Stimulated activated naive CD4-positive, alpha-beta T cell (primary cell): ENCODE measurements at regions not wholly inside any gene's neighbourhood (a gene's known extent, or its start where the extent isn't known, plus 50 kb on each side); places are given as distances from the start of the nearest gene placed in this dataset.

Source experiments
- DNase-seq, 6 experiments: peaks; one replicate each; lab custom pipeline; 2025; lab: John Stamatoyannopoulos, UW

DNA sequence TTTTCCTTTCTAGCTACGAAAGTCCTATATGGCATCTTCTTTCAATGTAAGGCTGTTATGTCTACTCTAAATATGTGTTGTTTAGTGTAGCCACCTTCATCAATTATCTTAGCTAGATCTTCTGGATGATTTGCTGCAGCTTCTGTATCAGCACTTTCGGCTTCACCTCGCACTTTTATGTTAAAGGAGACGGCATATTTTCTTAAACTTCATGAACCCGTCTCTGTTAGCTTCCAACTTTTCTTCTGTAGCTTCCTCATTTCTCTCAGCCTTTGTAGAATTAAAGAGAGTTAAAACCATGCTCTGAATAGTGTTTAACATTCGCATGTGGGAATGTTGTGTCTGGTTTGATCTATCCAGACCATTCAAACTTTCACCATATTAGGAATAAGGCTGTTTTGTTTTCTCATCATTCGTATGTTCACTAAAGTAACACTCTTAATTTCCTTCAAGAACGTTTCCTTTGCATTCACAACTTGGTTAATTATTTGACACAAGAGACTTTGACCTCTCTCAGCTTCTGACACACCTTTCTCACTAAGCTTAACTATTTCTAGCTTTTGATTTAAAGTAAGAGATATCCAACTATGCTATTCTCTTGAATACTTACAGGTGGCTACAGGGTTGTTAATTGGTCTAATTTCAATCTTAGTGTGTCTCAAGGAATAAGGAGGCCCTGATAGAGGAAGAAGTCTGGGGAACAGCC lies 476.8 kb downstream of the GABRG1 start:
- no peak for DNase-seq

DNA sequence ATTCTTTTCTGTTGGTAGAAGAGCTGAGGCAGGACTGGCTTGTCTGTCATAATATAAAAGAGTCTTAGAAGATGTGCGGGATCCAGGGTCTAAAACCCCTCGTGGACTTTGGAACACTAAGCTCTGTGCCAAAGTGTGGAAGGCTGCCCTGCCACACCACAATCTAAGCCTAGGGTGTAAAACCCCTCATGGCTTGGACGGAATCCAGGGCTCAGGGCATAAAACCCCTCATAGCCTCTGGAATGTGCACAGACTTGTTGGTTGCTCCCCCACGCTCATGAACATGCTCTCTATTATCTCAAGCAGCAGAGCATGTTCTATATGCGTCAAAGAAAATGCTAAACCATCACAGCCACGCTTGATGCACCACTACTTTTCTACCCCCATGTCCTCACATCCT lies 483.6 kb downstream of the GABRG1 start:
- no peak for DNase-seq

DNA sequence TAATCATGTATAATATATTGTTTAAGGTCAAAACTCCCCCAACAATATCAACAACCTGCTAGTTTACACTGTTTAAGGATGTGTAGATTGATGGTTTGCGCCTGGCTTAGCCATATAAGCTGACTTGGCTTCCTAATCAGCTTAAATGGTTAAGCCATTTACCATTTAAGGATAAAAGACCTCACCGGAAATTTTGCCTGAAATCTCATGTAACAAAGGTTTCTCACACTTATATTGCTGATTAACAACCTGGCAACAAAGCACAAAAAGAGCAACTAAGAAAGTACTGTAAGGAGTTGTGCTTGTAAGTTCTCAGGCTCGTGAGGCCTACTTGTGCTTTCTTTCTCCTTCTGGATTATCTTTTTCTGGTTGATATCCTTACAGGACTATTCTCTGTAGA lies 485.2 kb downstream of the GABRG1 start:
- DNase-seq: no peak

DNA sequence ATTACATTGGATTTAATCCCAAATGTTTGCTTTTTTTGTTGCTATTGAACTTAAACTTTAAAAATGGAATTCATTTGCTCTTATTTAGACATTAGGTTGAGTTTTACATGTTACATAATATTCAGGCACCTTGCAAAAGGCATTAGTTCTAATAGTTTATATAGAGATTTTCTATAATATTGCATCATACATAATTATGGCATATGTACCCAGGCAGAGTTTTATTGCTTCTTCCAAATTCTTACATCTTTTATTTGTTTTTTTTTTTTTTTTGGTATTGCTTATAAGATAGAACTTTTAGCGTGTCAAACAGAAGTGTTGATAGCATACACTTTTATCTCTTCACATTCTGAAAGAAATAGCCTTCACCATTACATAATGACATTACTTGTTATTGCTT lies 487.7 kb downstream of the GABRG1 start:
- DNase-seq: no peak

DNA sequence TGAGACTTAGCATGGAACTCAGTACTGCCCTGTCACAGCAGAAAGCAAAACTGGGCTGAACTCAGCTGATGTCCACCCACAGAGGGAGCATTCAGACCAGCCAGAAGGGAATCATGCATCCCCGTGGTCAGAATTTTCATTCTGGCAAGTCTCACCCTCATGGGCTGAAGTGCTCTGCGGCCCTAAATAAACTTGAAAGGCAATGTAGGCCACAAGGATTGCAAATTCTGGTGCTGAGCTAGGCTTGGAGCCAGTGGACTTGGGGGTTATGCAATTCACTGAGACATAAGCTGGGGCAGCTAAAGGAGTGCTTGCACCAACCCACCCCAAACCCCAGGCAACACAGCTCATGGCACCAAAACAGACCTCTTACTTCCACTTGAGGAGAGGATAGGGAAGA lies 494.1 kb downstream of the GABRG1 start:
- DNase-seq: no peak

DNA sequence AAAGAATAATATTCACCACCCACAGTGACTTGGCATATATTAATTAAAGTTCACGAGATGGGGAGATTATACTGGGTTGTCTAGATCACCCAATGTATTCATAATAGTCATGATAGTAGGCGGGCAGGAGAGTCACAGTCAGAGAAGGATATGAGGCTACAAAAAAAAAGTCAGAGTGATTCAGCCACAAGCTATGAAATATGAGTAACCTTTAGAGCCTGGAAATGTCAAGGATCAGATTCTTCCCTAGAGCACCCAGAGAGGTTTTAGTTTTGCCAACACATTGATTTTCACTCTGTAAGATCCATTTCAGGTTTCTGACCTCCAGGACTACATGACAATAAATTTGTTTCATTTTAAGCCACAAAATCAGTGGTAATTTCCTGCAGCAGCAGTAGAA lies 501.9 kb downstream of the GABRG1 start:
- DNase-seq: no peak

DNA sequence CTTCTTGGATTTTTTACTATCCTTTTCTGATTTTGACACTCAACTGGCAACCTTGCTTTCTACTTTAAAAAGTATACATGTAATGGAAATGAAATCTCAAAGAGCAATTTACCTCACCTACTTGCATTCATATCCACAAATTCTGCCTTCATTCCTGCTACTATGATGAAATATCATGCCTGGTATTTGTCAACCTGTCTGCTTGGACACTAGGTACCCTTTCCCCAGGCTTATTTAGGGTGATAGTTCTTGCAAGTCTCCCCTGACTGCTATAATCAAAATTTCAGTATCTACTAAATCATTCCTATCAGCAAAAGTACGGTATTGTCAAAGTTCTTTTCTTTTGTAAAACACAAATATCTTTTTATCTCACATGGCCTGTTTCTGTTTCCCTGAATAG lies 503.0 kb downstream of the GABRG1 start:
- no peak for DNase-seq

DNA sequence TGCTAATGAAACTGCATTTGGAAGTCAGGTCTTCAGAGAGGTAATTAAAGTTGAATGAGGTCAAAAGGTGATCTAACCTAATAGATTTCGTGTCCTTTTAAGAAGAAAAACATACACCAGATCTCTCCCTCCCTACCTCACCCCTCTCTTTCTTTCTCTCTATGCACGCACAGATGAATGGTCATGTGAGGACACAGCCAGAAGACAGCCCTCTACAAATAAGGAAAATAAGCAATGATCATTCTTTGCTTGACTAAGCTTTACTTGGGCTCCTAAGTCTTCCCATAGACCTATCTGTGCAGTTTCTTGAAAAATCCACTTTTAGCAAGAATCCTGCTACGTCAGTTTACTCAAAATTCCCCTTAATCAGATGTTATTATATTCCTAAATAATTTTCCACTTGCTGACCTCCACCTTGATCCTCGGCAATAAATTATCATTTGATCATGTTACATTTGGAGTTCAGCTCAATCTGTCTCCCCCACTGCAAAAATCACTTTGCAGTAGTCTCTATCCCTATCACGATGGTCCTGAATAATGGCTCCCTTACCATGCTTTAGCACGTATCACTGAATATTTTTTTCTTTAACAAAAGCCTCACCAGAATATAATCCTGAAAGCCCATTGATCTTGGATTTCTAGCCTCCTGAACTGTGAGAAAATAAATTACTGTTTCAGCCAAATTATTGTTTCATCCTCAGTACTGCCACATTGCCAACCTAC lies 527.3 kb downstream of the GABRG1 start:
- DNase-seq: no peak

DNA sequence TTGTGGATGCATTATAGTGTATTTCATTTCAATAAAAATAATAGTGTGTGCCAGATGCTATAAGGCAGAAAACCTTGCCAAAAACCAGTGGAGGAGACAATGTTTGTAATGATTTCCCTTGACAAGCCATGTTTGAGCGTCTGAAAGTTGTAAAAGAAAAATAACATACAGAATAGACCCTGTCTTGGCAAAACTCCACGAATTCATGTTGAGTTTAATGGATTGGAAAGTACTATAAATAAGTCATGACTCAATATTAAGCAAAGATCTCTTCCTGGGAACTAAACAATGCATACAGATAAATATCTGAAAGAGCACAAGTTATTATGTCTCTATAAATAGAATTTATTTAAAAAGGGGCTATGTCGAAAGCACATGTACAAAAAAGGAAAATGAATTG lies 543.5 kb downstream of the GABRG1 start:
- DNase-seq: no peak

DNA sequence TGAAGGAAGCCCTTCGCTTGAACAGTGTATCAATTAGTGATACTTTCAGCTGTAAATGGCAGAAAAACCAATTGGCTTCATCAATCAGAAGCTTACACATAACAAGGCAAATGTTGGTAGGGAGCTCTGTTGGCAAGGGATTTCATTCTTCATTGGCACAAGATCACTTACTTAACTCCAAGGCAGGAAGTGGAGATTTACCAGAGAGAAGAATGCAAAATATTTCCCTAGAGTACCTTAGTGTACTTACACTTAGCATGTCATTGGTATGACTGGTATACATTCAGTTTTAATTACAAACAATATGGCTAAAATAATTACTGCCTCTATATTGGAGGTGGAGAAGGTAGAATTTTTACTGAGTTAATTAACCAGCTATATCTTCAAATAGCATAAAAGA lies 545.0 kb downstream of the GABRG1 start:
- no peak for DNase-seq

DNA sequence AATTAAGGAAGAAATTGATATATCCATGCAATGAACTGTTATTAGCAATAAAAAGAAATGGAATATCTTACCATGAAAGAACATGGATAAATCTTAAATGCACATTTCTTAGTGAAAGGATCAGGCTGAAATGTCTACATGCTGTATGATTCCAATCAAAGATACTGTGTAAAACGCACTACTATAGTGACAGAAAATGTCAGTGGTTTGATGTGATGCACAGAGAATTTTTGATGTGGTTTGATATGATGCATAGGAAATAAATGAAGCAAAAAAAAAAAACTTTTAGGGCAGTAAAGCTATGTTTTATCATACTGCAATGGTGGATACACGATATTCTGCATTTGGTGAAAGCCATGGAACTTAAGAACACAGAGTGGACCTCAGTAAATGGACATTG lies 547.6 kb downstream of the GABRG1 start:
- no peak for DNase-seq

DNA sequence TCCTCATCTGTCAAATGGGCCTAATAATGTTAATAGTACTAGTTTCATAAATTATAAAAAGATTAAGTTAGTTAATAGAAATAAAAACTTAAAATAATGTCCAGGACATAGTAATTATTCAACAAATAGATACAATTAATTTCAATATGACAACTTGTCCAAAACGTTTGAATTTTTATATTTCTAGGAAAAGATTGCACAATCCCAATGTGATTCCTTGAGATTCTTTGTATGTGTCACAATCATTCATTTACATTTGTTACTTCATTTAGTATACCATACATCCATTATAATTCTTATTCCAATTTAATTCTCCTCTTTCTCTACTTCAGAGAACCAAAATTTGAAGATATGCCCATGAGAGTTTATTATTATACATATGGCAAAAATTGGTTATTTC lies 554.2 kb downstream of the GABRG1 start:
- no peak for DNase-seq

DNA sequence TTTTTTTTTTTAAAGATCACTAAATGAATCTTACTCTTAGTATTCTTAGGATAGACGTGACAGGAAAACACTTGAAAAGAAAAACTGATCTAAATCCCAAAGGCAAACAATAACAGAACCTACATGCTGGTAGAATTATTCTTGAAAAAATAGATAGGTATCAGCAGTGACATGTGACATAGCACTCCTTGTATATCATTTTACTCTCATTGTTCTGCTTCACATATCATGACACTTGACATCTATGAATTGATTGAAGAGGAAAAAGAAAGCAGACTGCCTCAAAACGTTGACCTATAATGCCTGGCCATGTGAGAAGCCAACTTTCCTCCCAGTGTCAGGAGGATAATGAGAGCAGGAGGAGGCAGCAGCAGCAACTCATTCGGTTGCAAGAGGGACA lies 555.2 kb downstream of the GABRG1 start:
- no peak for DNase-seq

DNA sequence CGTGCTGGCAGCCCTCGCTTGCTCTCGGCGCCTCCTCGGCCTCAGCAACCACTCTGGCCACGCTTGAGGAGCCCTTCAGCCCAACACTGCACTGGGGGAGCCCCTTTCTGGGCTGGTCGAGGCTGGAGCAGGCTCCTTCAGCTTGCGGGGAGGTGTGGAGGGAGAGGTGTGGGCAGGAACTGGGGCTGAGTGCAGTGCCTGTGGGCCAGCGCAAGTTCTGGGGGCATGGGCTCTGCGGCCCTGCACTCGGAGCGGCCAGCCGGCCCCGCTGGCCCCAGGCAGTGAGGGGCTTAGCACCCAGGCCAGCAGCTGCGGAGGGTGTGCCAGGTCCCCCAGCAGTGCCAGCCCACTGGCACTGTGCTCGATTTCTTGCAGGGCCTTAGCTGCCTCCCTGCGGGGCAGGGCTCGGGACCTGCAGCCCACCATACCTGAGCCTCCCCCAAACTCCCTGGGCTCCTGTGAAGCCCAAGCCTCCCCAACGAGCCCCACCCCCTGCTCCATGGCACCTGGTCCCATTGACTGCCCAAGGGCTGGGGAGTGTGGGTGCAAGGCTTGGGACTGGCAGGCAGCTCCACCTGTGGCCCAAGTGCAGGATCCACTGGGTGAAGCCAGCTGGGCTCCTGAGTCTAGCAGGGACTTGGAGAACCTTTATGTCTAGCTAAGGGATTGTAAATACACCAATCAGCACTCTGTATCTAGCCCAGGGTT lies 556.8 kb downstream of the GABRG1 start:
- no peak for DNase-seq

DNA sequence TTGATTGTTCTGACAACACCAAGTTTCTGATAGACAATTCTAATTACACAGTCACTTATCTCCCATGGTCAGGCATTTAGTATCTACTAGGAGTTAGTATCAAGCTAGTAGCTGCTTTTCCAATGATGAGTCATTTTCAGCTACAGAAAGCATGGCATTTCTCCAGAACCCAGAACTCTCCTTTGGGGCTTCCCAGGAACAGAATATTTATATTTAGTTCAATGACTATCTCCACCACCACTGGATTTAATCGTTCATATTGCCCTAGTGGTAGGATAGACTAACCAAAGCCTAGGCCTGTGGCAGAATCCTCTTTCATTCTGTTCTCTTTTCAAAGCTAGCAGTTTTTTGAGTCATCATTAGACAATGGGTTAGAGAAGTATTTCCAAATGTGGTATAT lies 569.4 kb downstream of the GABRG1 start:
- DNase-seq: no peak

DNA sequence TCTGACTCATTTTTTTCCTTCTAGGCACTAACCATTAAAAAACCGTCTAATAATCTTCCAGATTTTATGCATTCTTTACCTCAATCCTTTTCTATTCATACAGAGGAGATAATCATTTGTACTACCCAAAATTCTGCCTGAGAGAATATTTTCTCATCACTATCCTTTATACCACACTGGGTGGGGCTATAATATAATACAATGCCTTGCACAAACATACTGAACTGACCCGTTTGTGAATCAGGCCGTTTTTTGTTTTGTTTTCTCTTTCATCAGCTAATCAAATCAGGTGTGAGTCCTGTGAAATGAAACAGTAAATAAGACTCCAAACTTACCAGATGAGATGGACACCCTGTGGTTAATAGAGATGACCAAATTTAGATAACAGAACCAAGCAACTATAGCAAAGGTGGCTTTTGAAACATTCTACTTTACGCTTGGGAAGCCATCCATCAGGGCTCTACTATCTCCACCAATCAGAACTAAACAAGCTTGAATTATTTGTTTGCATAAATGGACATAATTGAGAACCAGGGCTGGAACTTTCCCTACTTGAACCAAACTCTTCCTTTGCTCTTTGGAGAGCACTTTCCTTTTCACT lies 573.0 kb downstream of the GABRG1 start:
- DNase-seq: no peak

DNA sequence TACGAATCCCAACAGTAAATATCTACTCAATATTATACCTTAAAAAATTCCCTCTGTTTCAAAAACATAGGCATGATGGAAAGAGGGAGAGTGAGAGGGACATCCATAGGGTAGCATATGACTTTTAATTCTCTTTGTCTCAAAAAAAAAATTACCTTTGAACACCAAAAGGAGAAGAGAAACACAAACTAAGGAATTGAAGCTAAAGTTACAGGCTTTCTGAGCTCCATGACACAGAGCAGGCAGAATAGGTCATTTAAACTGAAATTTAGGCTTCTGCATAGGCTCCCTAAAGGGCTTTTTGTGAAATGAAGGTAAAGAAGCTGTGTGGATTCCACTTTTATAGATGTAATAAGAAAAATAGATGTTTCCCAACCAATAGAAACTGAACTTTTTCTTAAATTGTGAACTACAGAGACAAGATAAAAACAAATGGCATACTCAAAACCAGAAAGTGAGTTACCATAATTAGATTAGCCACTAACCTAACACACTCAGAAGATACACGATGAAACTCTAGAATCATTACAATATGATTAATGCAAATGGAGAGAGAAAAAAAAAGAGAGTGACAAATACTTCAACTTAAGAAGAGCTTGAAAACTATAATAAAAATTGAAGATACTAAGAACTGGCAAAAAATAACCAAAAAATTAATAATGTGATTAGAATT lies 584.6 kb downstream of the GABRG1 start:
- no peak for DNase-seq

DNA sequence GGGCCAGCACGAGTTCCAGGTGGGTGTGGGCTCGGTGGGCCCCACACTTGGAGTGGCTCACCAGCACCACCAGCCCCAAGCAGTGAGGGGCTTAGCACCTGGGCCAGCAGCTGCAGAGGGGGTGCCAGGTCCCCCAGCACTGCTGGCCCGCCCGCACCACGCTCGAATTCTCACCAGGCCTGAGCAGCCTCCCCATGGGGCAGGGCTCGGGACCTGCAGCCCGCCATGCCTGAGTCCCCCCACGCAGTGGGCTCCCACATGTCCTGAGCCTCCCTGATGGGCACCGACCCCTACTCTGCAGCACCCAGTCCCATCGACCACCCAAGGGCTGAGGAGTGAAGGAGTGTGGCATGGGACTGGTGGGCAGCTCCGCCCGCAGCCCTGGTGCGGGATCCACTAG lies 593.4 kb downstream of the GABRG1 start:
- DNase-seq: no peak

DNA sequence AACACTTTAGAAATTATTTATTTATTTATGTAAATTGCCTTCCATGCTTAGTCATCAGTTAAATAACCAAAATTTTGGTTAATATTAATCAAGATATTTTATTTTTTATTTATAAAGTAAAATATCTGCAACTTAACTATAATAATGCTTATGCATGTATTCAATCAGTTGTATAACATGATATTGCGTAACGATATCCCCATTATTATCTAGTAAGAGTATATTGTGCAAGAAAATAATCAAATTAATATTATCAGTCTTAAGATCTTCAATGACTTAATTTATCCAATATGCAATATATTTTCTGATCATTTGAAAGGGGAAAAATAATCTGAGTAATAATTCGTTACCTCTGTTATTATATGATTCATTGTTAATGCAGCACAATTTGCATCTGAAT lies 596.7 kb downstream of the GABRG1 start:
- DNase-seq: no peak

DNA sequence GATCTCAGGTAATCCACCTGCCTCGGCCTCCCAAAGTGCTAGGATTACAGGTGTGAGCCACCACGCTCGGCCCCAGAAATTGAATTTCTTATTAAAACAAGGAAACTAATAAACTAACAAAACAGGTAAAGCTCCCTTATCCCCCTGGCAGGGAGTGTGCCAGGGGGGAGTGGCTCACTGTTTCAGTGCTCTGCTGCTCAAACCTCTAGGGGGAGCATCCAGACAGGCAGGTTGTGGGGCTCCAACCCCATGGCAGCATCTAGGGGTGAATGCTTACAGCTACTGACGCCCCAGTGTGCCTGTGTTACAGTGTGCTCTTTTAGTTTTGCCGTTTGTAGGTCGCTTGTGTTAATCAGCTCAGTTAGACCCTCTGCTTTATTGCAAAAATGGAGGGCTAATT lies 605.0 kb downstream of the GABRG1 start:
- no peak for DNase-seq

DNA sequence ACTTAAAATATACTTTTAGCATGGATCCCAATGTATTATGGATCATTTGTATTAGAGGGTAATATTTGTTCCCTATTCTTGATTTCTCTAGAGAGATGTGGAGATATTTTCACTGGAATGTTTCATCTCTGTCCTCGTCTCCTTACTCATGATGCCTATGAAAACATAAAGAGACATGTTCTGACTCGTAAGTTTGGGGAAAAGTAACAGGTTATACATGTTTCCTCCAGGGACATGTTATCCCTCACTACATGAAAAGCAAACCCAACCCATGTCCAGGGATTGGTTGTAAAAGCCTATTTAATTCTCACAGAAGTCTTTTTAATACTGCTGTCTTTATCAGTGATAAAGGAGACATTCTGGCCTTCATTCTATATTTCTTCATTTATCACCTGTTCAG lies 621.4 kb downstream of the GABRG1 start:
- no peak for DNase-seq

DNA sequence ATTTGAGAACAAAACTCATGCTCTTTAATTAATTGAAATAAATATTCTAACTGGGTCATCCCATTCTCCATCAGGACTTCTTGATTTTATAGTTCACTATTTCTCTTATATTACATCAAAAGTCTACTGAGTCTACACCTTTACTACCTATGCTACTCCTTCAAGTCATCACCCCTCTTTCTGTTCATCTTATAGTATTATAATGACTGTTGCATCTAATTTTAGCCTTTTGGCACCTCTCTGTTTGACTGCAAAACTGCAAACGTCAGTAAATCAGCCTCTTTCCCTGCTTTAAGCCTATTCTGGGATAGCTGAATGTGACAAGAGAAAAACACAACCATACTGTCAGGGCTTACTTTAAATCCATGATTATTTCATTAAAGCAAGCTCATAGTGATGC lies 639.1 kb downstream of the GABRG1 start:
- no peak for DNase-seq
